HT-29 (cell line): ENCODE measurements at regions not wholly inside any gene's neighbourhood (a gene's known extent, or its start where the extent isn't known, plus 50 kb on each side); places are given as distances from the start of the nearest gene placed in this dataset.
A peak's percentile ranks its signal among the peaks of the same experiment; 100 is the strongest.

ENCODE experiments used
- DNase-seq: peaks from one replicate; pipeline ENCODE4 v3.0.0-alpha.2; 2015; ENCODE audit warnings: low spot score

DNA sequence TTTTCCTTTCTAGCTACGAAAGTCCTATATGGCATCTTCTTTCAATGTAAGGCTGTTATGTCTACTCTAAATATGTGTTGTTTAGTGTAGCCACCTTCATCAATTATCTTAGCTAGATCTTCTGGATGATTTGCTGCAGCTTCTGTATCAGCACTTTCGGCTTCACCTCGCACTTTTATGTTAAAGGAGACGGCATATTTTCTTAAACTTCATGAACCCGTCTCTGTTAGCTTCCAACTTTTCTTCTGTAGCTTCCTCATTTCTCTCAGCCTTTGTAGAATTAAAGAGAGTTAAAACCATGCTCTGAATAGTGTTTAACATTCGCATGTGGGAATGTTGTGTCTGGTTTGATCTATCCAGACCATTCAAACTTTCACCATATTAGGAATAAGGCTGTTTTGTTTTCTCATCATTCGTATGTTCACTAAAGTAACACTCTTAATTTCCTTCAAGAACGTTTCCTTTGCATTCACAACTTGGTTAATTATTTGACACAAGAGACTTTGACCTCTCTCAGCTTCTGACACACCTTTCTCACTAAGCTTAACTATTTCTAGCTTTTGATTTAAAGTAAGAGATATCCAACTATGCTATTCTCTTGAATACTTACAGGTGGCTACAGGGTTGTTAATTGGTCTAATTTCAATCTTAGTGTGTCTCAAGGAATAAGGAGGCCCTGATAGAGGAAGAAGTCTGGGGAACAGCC, 476.8 kb downstream of the GABRG1 start:
- peak; percentile 47 for DNase-seq

DNA sequence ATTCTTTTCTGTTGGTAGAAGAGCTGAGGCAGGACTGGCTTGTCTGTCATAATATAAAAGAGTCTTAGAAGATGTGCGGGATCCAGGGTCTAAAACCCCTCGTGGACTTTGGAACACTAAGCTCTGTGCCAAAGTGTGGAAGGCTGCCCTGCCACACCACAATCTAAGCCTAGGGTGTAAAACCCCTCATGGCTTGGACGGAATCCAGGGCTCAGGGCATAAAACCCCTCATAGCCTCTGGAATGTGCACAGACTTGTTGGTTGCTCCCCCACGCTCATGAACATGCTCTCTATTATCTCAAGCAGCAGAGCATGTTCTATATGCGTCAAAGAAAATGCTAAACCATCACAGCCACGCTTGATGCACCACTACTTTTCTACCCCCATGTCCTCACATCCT, 483.6 kb downstream of the GABRG1 start:
- no peak for DNase-seq

DNA sequence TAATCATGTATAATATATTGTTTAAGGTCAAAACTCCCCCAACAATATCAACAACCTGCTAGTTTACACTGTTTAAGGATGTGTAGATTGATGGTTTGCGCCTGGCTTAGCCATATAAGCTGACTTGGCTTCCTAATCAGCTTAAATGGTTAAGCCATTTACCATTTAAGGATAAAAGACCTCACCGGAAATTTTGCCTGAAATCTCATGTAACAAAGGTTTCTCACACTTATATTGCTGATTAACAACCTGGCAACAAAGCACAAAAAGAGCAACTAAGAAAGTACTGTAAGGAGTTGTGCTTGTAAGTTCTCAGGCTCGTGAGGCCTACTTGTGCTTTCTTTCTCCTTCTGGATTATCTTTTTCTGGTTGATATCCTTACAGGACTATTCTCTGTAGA, 485.2 kb downstream of the GABRG1 start:
- DNase-seq: no peak

DNA sequence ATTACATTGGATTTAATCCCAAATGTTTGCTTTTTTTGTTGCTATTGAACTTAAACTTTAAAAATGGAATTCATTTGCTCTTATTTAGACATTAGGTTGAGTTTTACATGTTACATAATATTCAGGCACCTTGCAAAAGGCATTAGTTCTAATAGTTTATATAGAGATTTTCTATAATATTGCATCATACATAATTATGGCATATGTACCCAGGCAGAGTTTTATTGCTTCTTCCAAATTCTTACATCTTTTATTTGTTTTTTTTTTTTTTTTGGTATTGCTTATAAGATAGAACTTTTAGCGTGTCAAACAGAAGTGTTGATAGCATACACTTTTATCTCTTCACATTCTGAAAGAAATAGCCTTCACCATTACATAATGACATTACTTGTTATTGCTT, 487.7 kb downstream of the GABRG1 start:
- no peak for DNase-seq

DNA sequence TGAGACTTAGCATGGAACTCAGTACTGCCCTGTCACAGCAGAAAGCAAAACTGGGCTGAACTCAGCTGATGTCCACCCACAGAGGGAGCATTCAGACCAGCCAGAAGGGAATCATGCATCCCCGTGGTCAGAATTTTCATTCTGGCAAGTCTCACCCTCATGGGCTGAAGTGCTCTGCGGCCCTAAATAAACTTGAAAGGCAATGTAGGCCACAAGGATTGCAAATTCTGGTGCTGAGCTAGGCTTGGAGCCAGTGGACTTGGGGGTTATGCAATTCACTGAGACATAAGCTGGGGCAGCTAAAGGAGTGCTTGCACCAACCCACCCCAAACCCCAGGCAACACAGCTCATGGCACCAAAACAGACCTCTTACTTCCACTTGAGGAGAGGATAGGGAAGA, 494.1 kb downstream of the GABRG1 start:
- no peak for DNase-seq

DNA sequence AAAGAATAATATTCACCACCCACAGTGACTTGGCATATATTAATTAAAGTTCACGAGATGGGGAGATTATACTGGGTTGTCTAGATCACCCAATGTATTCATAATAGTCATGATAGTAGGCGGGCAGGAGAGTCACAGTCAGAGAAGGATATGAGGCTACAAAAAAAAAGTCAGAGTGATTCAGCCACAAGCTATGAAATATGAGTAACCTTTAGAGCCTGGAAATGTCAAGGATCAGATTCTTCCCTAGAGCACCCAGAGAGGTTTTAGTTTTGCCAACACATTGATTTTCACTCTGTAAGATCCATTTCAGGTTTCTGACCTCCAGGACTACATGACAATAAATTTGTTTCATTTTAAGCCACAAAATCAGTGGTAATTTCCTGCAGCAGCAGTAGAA, 501.9 kb downstream of the GABRG1 start:
- peak; percentile 19 for DNase-seq

DNA sequence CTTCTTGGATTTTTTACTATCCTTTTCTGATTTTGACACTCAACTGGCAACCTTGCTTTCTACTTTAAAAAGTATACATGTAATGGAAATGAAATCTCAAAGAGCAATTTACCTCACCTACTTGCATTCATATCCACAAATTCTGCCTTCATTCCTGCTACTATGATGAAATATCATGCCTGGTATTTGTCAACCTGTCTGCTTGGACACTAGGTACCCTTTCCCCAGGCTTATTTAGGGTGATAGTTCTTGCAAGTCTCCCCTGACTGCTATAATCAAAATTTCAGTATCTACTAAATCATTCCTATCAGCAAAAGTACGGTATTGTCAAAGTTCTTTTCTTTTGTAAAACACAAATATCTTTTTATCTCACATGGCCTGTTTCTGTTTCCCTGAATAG, 503.0 kb downstream of the GABRG1 start:
- DNase-seq: no peak

DNA sequence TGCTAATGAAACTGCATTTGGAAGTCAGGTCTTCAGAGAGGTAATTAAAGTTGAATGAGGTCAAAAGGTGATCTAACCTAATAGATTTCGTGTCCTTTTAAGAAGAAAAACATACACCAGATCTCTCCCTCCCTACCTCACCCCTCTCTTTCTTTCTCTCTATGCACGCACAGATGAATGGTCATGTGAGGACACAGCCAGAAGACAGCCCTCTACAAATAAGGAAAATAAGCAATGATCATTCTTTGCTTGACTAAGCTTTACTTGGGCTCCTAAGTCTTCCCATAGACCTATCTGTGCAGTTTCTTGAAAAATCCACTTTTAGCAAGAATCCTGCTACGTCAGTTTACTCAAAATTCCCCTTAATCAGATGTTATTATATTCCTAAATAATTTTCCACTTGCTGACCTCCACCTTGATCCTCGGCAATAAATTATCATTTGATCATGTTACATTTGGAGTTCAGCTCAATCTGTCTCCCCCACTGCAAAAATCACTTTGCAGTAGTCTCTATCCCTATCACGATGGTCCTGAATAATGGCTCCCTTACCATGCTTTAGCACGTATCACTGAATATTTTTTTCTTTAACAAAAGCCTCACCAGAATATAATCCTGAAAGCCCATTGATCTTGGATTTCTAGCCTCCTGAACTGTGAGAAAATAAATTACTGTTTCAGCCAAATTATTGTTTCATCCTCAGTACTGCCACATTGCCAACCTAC, 527.3 kb downstream of the GABRG1 start:
- DNase-seq: no peak

DNA sequence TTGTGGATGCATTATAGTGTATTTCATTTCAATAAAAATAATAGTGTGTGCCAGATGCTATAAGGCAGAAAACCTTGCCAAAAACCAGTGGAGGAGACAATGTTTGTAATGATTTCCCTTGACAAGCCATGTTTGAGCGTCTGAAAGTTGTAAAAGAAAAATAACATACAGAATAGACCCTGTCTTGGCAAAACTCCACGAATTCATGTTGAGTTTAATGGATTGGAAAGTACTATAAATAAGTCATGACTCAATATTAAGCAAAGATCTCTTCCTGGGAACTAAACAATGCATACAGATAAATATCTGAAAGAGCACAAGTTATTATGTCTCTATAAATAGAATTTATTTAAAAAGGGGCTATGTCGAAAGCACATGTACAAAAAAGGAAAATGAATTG, 543.5 kb downstream of the GABRG1 start:
- no peak for DNase-seq

DNA sequence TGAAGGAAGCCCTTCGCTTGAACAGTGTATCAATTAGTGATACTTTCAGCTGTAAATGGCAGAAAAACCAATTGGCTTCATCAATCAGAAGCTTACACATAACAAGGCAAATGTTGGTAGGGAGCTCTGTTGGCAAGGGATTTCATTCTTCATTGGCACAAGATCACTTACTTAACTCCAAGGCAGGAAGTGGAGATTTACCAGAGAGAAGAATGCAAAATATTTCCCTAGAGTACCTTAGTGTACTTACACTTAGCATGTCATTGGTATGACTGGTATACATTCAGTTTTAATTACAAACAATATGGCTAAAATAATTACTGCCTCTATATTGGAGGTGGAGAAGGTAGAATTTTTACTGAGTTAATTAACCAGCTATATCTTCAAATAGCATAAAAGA, 545.0 kb downstream of the GABRG1 start:
- DNase-seq: no peak

DNA sequence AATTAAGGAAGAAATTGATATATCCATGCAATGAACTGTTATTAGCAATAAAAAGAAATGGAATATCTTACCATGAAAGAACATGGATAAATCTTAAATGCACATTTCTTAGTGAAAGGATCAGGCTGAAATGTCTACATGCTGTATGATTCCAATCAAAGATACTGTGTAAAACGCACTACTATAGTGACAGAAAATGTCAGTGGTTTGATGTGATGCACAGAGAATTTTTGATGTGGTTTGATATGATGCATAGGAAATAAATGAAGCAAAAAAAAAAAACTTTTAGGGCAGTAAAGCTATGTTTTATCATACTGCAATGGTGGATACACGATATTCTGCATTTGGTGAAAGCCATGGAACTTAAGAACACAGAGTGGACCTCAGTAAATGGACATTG, 547.6 kb downstream of the GABRG1 start:
- no peak for DNase-seq

DNA sequence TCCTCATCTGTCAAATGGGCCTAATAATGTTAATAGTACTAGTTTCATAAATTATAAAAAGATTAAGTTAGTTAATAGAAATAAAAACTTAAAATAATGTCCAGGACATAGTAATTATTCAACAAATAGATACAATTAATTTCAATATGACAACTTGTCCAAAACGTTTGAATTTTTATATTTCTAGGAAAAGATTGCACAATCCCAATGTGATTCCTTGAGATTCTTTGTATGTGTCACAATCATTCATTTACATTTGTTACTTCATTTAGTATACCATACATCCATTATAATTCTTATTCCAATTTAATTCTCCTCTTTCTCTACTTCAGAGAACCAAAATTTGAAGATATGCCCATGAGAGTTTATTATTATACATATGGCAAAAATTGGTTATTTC, 554.2 kb downstream of the GABRG1 start:
- no peak for DNase-seq

DNA sequence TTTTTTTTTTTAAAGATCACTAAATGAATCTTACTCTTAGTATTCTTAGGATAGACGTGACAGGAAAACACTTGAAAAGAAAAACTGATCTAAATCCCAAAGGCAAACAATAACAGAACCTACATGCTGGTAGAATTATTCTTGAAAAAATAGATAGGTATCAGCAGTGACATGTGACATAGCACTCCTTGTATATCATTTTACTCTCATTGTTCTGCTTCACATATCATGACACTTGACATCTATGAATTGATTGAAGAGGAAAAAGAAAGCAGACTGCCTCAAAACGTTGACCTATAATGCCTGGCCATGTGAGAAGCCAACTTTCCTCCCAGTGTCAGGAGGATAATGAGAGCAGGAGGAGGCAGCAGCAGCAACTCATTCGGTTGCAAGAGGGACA, 555.2 kb downstream of the GABRG1 start:
- DNase-seq: no peak

DNA sequence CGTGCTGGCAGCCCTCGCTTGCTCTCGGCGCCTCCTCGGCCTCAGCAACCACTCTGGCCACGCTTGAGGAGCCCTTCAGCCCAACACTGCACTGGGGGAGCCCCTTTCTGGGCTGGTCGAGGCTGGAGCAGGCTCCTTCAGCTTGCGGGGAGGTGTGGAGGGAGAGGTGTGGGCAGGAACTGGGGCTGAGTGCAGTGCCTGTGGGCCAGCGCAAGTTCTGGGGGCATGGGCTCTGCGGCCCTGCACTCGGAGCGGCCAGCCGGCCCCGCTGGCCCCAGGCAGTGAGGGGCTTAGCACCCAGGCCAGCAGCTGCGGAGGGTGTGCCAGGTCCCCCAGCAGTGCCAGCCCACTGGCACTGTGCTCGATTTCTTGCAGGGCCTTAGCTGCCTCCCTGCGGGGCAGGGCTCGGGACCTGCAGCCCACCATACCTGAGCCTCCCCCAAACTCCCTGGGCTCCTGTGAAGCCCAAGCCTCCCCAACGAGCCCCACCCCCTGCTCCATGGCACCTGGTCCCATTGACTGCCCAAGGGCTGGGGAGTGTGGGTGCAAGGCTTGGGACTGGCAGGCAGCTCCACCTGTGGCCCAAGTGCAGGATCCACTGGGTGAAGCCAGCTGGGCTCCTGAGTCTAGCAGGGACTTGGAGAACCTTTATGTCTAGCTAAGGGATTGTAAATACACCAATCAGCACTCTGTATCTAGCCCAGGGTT, 556.8 kb downstream of the GABRG1 start:
- no peak for DNase-seq

DNA sequence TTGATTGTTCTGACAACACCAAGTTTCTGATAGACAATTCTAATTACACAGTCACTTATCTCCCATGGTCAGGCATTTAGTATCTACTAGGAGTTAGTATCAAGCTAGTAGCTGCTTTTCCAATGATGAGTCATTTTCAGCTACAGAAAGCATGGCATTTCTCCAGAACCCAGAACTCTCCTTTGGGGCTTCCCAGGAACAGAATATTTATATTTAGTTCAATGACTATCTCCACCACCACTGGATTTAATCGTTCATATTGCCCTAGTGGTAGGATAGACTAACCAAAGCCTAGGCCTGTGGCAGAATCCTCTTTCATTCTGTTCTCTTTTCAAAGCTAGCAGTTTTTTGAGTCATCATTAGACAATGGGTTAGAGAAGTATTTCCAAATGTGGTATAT, 569.4 kb downstream of the GABRG1 start:
- no peak for DNase-seq

DNA sequence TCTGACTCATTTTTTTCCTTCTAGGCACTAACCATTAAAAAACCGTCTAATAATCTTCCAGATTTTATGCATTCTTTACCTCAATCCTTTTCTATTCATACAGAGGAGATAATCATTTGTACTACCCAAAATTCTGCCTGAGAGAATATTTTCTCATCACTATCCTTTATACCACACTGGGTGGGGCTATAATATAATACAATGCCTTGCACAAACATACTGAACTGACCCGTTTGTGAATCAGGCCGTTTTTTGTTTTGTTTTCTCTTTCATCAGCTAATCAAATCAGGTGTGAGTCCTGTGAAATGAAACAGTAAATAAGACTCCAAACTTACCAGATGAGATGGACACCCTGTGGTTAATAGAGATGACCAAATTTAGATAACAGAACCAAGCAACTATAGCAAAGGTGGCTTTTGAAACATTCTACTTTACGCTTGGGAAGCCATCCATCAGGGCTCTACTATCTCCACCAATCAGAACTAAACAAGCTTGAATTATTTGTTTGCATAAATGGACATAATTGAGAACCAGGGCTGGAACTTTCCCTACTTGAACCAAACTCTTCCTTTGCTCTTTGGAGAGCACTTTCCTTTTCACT, 573.0 kb downstream of the GABRG1 start:
- DNase-seq: no peak

DNA sequence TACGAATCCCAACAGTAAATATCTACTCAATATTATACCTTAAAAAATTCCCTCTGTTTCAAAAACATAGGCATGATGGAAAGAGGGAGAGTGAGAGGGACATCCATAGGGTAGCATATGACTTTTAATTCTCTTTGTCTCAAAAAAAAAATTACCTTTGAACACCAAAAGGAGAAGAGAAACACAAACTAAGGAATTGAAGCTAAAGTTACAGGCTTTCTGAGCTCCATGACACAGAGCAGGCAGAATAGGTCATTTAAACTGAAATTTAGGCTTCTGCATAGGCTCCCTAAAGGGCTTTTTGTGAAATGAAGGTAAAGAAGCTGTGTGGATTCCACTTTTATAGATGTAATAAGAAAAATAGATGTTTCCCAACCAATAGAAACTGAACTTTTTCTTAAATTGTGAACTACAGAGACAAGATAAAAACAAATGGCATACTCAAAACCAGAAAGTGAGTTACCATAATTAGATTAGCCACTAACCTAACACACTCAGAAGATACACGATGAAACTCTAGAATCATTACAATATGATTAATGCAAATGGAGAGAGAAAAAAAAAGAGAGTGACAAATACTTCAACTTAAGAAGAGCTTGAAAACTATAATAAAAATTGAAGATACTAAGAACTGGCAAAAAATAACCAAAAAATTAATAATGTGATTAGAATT, 584.6 kb downstream of the GABRG1 start:
- DNase-seq: no peak

DNA sequence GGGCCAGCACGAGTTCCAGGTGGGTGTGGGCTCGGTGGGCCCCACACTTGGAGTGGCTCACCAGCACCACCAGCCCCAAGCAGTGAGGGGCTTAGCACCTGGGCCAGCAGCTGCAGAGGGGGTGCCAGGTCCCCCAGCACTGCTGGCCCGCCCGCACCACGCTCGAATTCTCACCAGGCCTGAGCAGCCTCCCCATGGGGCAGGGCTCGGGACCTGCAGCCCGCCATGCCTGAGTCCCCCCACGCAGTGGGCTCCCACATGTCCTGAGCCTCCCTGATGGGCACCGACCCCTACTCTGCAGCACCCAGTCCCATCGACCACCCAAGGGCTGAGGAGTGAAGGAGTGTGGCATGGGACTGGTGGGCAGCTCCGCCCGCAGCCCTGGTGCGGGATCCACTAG, 593.4 kb downstream of the GABRG1 start:
- DNase-seq: no peak

DNA sequence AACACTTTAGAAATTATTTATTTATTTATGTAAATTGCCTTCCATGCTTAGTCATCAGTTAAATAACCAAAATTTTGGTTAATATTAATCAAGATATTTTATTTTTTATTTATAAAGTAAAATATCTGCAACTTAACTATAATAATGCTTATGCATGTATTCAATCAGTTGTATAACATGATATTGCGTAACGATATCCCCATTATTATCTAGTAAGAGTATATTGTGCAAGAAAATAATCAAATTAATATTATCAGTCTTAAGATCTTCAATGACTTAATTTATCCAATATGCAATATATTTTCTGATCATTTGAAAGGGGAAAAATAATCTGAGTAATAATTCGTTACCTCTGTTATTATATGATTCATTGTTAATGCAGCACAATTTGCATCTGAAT, 596.7 kb downstream of the GABRG1 start:
- no peak for DNase-seq

DNA sequence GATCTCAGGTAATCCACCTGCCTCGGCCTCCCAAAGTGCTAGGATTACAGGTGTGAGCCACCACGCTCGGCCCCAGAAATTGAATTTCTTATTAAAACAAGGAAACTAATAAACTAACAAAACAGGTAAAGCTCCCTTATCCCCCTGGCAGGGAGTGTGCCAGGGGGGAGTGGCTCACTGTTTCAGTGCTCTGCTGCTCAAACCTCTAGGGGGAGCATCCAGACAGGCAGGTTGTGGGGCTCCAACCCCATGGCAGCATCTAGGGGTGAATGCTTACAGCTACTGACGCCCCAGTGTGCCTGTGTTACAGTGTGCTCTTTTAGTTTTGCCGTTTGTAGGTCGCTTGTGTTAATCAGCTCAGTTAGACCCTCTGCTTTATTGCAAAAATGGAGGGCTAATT, 605.0 kb downstream of the GABRG1 start:
- peak; percentile 3 for DNase-seq

DNA sequence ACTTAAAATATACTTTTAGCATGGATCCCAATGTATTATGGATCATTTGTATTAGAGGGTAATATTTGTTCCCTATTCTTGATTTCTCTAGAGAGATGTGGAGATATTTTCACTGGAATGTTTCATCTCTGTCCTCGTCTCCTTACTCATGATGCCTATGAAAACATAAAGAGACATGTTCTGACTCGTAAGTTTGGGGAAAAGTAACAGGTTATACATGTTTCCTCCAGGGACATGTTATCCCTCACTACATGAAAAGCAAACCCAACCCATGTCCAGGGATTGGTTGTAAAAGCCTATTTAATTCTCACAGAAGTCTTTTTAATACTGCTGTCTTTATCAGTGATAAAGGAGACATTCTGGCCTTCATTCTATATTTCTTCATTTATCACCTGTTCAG, 621.4 kb downstream of the GABRG1 start:
- no peak for DNase-seq

DNA sequence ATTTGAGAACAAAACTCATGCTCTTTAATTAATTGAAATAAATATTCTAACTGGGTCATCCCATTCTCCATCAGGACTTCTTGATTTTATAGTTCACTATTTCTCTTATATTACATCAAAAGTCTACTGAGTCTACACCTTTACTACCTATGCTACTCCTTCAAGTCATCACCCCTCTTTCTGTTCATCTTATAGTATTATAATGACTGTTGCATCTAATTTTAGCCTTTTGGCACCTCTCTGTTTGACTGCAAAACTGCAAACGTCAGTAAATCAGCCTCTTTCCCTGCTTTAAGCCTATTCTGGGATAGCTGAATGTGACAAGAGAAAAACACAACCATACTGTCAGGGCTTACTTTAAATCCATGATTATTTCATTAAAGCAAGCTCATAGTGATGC, 639.1 kb downstream of the GABRG1 start:
- no peak for DNase-seq
